ENCODE measurements at regions not wholly inside any gene's neighbourhood (a gene's known extent, or its start where the extent isn't known, plus 50 kb on each side); places are given as distances from the start of the nearest gene placed in this dataset.

DNA sequence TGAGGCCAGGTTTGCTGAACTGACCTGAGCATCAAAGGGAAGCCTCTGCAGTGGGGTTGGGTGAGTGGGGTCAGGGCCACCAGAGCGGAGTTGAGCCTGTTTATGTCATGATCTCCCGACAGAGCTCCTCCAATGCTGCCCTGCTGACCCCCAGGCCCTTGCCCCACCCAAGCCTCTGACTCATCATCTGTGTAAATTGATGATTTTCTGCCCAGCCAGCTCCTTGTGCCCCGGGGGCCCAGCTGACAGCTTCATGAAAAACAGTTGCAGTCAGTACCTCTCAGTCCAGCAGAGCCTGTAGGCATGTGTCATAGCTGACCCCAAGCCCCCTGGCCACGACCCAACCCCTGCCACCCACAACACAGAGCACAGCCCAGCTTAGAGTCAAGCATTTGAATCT, 134.9 kb downstream of the CCT6B start:
- H2AFZ ChIP-seq (ENCODE audit: low read length): no peak overlapping the region
- H3K4me2 ChIP-seq (ENCODE audit: low read depth, low read length): no peak overlapping the region
- no peaks in the 10 kb centered on the region; a peak in 1 of 5 replicates for H3K27me3 ChIP-seq (ENCODE audit: control insufficient read depth in 1 of 2, insufficient read depth in 2 of 2, low read length in 2 of 2)
- ATAC-seq: no peak
- H3K36me3 ChIP-seq (replicated peaks in 1 of 2; ENCODE audit: control insufficient read depth in 1 of 2, insufficient read depth in 2 of 2, low read length in 2 of 2): no peaks in the 10 kb centered on the region
- H3K27ac ChIP-seq (ENCODE audit: extremely low read length, insufficient read depth, low read length): no peak overlapping the region
- TF ChIP-seq ZNF749 (CRISPR knock-in tag; IDR thresholded peaks at IDR 0.05; ENCODE audit: borderline replicate concordance): no peak
- TF ChIP-seq ZNF572 (CRISPR knock-in tag; IDR thresholded peaks at IDR 0.05): no peak
- no peak for TF ChIP-seq TCF7L2 (IDR thresholded peaks at IDR 0.05; ENCODE audit: low read depth, low read length)
- no peak overlapping the region for H3K9ac ChIP-seq (ENCODE audit: insufficient read depth, low read depth, low read length)
- no peak for DNase-seq (ENCODE audit: low spot score)
- no peaks in the 10 kb centered on the region for H3K79me2 ChIP-seq (ENCODE audit: insufficient read depth, low read length)
- no peak overlapping the region for H3K4me3 ChIP-seq (replicated peaks in 1 of 3; ENCODE audit: insufficient read depth in 1 of 3, low read depth in 2 of 3, low read length in 3 of 3)
- CTCF ChIA-PET (ENCODE audit: low intra/inter-chr PET ratio, low total read pairs): no interaction called here
- in situ Hi-C loops (cut with HindIII; ENCODE audit: extremely low pct_ligation_motif_present, low pct_unique_long_range_greater_than_20kb): no loop called here
- no peaks in the 10 kb centered on the region for H4K20me1 ChIP-seq (ENCODE audit: insufficient read depth, low read length)
- no CpG with 5 or more reads among the region's 4 CpGs for WGBS (ENCODE audit: low lambda C conversion rate)
- BruUV-seq (replicated peaks): no TSS peak
- POLR2A ChIA-PET: no interaction called here
- H3K9me3 ChIP-seq (ENCODE audit: low read length): no peaks in the 10 kb centered on the region
- H3K4me1 ChIP-seq (ENCODE audit: insufficient read depth, low read length): no peaks in the 10 kb centered on the region
- no peak for FAIRE-seq
- intact Hi-C loops (cut with micrococcal nuclease; ENCODE audit: unreplicated experiment): no loop called here

DNA sequence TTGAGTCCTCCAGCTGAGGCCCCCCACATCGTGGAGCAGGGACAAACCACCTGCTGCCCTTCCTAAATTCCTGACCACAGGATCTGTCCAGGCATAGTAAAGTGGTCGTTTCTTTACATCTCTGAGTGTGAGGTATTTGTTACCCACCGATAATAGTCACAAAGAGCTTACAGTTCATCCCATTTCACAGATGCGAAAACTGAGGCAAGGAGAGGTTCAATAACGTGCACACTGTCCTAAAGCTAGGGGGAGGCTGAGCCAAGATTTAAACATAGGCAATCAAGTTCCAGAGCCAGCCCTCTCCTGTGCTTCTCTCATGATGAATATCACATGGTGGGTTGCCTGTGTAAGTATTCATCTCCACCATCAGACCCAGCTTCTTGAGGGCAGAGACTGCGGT, 135.4 kb downstream of the CCT6B start:
- 14% methylated on average over 6 of the region's 6 CpGs for whole genome bisulfite sequencing (ENCODE audit: low lambda C conversion rate)
- H3K36me3 ChIP-seq (replicated peaks in 1 of 2; ENCODE audit: control insufficient read depth in 1 of 2, insufficient read depth in 2 of 2, low read length in 2 of 2): no peaks in the 10 kb centered on the region
- H3K4me1 ChIP-seq (ENCODE audit: insufficient read depth, low read length): no peaks in the 10 kb centered on the region
- H2AFZ ChIP-seq (ENCODE audit: low read length): no peak overlapping the region
- FAIRE-seq (no peak), DNase-seq (ENCODE audit: low spot score) (no peak), ATAC-seq (no peak)
- BruUV-seq (replicated peaks): no TSS peak
- no peaks in the 10 kb centered on the region for H3K79me2 ChIP-seq (ENCODE audit: insufficient read depth, low read length)
- H3K9ac ChIP-seq (ENCODE audit: insufficient read depth, low read depth, low read length): no peak overlapping the region
- TF ChIP-seq ZNF616 (CRISPR knock-in tag; IDR thresholded peaks at IDR 0.05; ENCODE audit: low read depth) (no peak), ZNF629 (CRISPR knock-in tag; conservative IDR thresholded peaks at IDR 0.05) (0 out of 2 replicates have a peak, but pooled peaks have one; percentile 29)
- H3K4me3 ChIP-seq (replicated peaks in 1 of 3; ENCODE audit: insufficient read depth in 1 of 3, low read depth in 2 of 3, low read length in 3 of 3): no peak overlapping the region
- peaks cover 1 to 2% of the 10 kb centered on the region in 2 experiments; a peak in 2 of 5 replicates for H3K27me3 ChIP-seq (ENCODE audit: control insufficient read depth in 1 of 2, insufficient read depth in 2 of 2, low read length in 2 of 2)
- CTCF ChIA-PET (ENCODE audit: low intra/inter-chr PET ratio, low total read pairs): no interaction called here
- POLR2A ChIA-PET: no interaction called here
- no peak overlapping the region for H3K4me2 ChIP-seq (ENCODE audit: low read depth, low read length)
- H3K9me3 ChIP-seq (ENCODE audit: low read length): no peaks in the 10 kb centered on the region
- no peaks in the 10 kb centered on the region for H4K20me1 ChIP-seq (ENCODE audit: insufficient read depth, low read length)
- in situ Hi-C loops (cut with HindIII; ENCODE audit: extremely low pct_ligation_motif_present, low pct_unique_long_range_greater_than_20kb) (no loop called here), intact Hi-C loops (cut with micrococcal nuclease; ENCODE audit: unreplicated experiment) (no loop called here)
- no peak overlapping the region for H3K27ac ChIP-seq (ENCODE audit: extremely low read length, insufficient read depth, low read length)
